Central memory CD8-positive, alpha-beta T cell (primary cell): ENCODE measurements at regions not wholly inside any gene's neighbourhood (a gene's known extent, or its start where the extent isn't known, plus 50 kb on each side); places are given as distances from the start of the nearest gene placed in this dataset.

ENCODE experiments used
- ATAC-seq: fragments of 150-1000 bp; cut with Tn5 transposase; replicated peaks from 2 replicates; pipeline ENCODE4 v1.10.0; 2022; ENCODE audit warnings: mild to moderate bottlenecking, moderate FRiP score, moderate number of reproducible peaks; ENCODE audit not compliant: poor library complexity, severe bottlenecking; ENCODE audit errors: extremely low read depth
- DNase-seq, 2 donors: peaks; one replicate each; pipeline ENCODE4 v3.0.0; 2021; ENCODE audit warnings: low spot score in 2 of 2
- H3K27ac Mint-ChIP-seq: one replicate; pipeline ENCODE4 v1.8.0; 2022; ENCODE audit warnings: low read depth, mild to moderate bottlenecking, moderate library complexity, mixed read lengths
- H3K27me3 Mint-ChIP-seq: one replicate; pipeline ENCODE4 v1.8.0; 2022; ENCODE audit warnings: mixed read lengths
- H3K36me3 Mint-ChIP-seq: one replicate; pipeline ENCODE4 v1.8.0; 2022; ENCODE audit warnings: mild to moderate bottlenecking, moderate library complexity, mixed read lengths; ENCODE audit not compliant: insufficient read depth
- H3K4me1 Mint-ChIP-seq: one replicate; pipeline ENCODE4 v1.8.0; 2022; ENCODE audit warnings: mixed read lengths
- H3K4me3 Mint-ChIP-seq: one replicate; pipeline ENCODE4 v1.8.0; 2022; ENCODE audit warnings: mild to moderate bottlenecking, moderate library complexity, mixed read lengths
- H3K9me3 Mint-ChIP-seq: one replicate; pipeline ENCODE4 v1.8.0; 2022; ENCODE audit warnings: mixed read lengths

GRCh38 chr3:124210899-124211298 is 219.0 kb upstream of the ROPN1 start:
- ATAC-seq (no peak), DNase-seq (no peak)
- peaks cover 25% of the 10 kb centered on the region for H3K27me3 Mint-ChIP-seq
- no peaks in the 10 kb centered on the region for H3K9me3 Mint-ChIP-seq
- H3K4me3 Mint-ChIP-seq = no peak overlapping the region
- H3K36me3 Mint-ChIP-seq = no peaks in the 10 kb centered on the region
- no peaks in the 10 kb centered on the region for H3K4me1 Mint-ChIP-seq
- no peak overlapping the region for H3K27ac Mint-ChIP-seq

DNA sequence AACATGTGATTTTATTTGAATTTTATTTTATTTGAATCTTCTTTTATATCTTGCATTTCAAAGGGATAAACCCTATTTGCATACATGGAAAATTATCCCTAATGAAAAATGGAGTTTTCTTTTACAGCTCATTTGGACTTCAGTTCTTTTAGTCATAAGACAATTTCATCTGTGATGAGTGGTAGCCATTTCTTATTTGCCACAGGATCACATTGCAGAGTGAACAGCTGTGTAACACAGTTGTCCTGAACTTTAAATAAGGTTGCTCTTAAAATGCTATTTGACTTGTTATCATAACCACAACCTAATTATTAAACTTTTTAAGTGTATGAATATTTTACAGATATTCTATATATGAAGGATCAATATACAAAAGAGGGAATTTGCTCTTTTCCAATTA is 221.7 kb upstream of the ROPN1 start:
- DNase-seq (no peak), ATAC-seq (no peak)
- Mint-ChIP-seq H3K27ac (no peak overlapping the region), H3K4me1 (no peaks in the 10 kb centered on the region), H3K9me3 (peaks cover 6% of the 10 kb centered on the region), H3K27me3 (no peaks in the 10 kb centered on the region), H3K4me3 (no peak overlapping the region), H3K36me3 (no peaks in the 10 kb centered on the region)

DNA sequence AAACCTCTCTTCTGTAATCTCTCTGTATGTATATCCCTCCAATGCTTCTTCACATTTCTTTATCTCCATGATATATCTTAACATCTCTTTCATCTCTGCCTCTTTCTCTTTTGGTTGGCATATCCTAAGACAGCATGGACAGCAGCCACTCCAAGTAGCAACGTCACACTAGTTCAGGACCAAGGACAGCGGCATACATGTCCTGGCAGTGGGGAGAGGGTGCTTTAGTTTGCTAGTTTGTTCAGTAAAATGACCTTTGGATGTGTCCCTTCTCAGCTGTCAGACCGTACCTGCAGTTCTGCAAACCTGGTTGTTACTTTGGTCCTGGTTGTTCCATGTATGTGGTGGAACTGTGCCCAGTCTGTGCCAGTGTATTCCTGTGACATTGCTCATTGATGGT is 225.6 kb upstream of the ROPN1 start:
- H3K27ac Mint-ChIP-seq = no peak overlapping the region

GRCh38 chr3:124221422-124221821 is 229.5 kb upstream of the ROPN1 start:
- H3K27ac Mint-ChIP-seq = no peak overlapping the region
- no peak for ATAC-seq
- H3K27me3 Mint-ChIP-seq = peaks cover 35% of the 10 kb centered on the region
- H3K4me1 Mint-ChIP-seq = no peaks in the 10 kb centered on the region
- no peak overlapping the region for H3K4me3 Mint-ChIP-seq
- no peak for DNase-seq
- H3K36me3 Mint-ChIP-seq = no peaks in the 10 kb centered on the region
- H3K9me3 Mint-ChIP-seq = peaks cover 16% of the 10 kb centered on the region

More for the DNA sequence above, 225.6 kb upstream of the ROPN1 start:
- peaks cover 21% of the 10 kb centered on the region for H3K27me3 Mint-ChIP-seq
- H3K36me3 Mint-ChIP-seq = no peaks in the 10 kb centered on the region
- DNase-seq (no peak), ATAC-seq (no peak)
- peaks cover 16% of the 10 kb centered on the region for H3K9me3 Mint-ChIP-seq
- no peaks in the 10 kb centered on the region for H3K4me1 Mint-ChIP-seq
- no peak overlapping the region for H3K4me3 Mint-ChIP-seq

DNA sequence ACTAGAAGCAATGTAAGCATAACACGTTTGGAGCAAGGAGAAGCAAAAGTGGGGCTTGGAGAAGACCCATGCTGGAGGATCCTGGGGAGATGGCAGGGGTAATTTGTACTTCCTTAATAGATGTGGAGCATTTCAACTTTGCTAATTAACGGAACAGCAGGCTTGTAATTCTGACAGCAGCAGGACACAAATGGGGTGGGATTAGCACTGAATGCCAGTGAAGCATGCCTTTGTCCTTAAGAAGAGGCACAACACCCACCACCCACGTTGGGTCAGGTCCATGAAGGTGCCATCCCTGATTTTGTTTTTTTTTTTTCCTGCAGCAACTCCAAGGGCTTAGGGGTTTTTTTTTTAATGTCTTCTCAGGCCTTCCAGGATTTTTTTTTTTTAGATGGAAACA is 231.9 kb upstream of the ROPN1 start:
- peaks cover 47% of the 10 kb centered on the region for H3K27me3 Mint-ChIP-seq
- H3K4me3 Mint-ChIP-seq = no peak overlapping the region
- H3K9me3 Mint-ChIP-seq = peaks cover 10% of the 10 kb centered on the region
- no peak overlapping the region for H3K27ac Mint-ChIP-seq
- no peaks in the 10 kb centered on the region for H3K36me3 Mint-ChIP-seq
- no peaks in the 10 kb centered on the region for H3K4me1 Mint-ChIP-seq
- ATAC-seq (no peak), DNase-seq (no peak)

DNA sequence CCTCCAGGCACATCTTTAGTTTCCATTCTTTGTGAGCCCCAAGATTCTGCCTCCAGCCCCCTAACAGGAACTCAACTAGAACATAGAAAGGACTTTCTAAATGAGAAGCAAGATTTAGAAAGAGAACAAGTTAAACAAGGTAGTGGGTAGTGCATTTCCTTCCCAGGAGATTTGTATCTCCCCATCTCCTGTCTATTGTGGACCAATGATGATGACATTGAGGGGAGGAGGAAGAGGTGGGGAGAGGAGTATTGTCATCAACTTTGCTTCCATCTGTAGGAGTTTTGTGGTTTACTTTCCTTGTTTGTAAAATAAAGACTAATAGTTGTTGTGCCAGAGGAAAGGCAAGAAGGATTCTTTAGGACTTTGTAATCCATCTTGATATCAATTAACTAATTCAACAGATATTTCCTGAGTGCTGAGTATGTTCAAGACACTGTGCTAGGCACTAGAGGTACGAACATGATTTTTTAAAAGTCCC is 235.3 kb upstream of the ROPN1 start:
- Mint-ChIP-seq H3K27ac (no peak overlapping the region), H3K4me1 (no peaks in the 10 kb centered on the region), H3K9me3 (peaks cover 3% of the 10 kb centered on the region), H3K36me3 (no peaks in the 10 kb centered on the region), H3K4me3 (no peak overlapping the region), H3K27me3 (peaks cover 62% of the 10 kb centered on the region)
- ATAC-seq (no peak), DNase-seq (no peak)

DNA sequence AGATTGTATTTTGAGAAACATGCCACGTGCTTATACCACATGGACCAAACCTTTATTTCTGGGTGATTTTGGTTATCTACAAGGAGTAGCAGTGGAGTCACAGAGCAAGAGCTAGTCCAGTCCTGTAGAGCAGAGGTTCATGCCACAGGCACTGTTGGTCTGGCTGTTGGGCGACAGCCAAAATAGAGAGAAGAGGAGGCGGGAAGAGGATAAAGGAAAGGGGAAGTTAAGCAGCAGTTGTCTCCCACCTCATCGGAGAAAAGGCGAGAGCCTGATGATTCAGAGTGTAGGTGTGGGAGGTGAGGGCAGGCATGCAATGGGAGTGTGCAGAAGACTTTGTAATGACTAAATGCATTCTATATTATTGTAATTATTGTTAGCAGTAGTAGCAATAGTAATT is 237.5 kb upstream of the ROPN1 start:
- no peaks in the 10 kb centered on the region for H3K9me3 Mint-ChIP-seq
- no peaks in the 10 kb centered on the region for H3K36me3 Mint-ChIP-seq
- ATAC-seq (no peak), DNase-seq (no peak)
- H3K27me3 Mint-ChIP-seq = peaks cover 57% of the 10 kb centered on the region
- no peak overlapping the region for H3K4me3 Mint-ChIP-seq
- H3K4me1 Mint-ChIP-seq = no peaks in the 10 kb centered on the region
- no peak overlapping the region for H3K27ac Mint-ChIP-seq

GRCh38 chr3:124229836-124230235 is 237.9 kb upstream of the ROPN1 start:
- Mint-ChIP-seq H3K36me3 (no peaks in the 10 kb centered on the region), H3K4me3 (no peak overlapping the region), H3K9me3 (no peaks in the 10 kb centered on the region), H3K27me3 (peaks cover 61% of the 10 kb centered on the region), H3K27ac (no peak overlapping the region), H3K4me1 (no peaks in the 10 kb centered on the region)
- ATAC-seq (no peak), DNase-seq (no peak)

DNA sequence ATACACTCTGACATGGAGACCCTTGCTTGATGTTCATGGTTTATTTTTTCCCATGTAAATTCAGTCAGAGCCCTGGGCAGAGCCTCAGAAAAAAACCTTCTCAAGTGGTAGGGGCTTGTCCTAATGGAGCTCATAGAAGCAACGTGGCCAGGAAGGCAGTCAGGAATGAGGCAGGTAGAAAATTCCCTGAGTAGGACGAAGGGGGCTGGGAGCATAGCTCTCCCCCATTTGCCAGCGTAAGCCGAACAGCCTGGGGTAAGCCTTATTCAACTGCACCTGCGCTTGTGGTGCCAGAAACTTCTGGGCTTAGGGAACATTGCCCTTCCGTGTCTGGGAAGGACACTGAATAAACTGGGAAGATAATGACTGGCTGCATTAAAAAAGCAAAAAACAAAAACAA is 238.5 kb upstream of the ROPN1 start:
- Mint-ChIP-seq H3K9me3 (no peaks in the 10 kb centered on the region), H3K27ac (no peak overlapping the region), H3K27me3 (peaks cover 67% of the 10 kb centered on the region), H3K36me3 (no peaks in the 10 kb centered on the region), H3K4me1 (no peaks in the 10 kb centered on the region), H3K4me3 (no peak overlapping the region)
- ATAC-seq (no peak), DNase-seq (no peak)

DNA sequence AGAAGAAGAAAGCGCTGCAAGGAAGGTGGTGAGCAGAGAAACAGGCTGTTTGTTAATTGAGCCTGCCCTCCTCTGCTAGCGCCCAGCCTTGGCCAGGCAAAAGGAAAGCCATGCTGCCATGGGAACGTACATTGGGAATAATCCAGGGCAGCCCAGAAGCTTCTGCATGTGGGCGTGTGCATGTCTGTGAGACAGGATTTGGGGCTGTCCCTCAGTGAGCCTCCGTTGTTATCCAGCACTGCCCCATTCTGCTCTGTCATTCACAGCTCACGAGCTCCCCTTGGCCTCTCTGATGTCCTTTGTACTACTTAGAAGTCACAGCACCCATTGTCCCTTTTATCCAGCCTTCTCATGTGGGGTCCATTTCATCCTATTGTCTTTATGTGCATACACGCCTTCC is 239.1 kb upstream of the ROPN1 start:
- peaks cover 73% of the 10 kb centered on the region for H3K27me3 Mint-ChIP-seq
- H3K4me1 Mint-ChIP-seq = no peaks in the 10 kb centered on the region
- DNase-seq (no peak), ATAC-seq (no peak)
- no peaks in the 10 kb centered on the region for H3K36me3 Mint-ChIP-seq
- no peak overlapping the region for H3K27ac Mint-ChIP-seq
- no peaks in the 10 kb centered on the region for H3K9me3 Mint-ChIP-seq
- no peak overlapping the region for H3K4me3 Mint-ChIP-seq

GRCh38 chr3:124234852-124235252 is 242.9 kb upstream of the ROPN1 start:
- ATAC-seq (no peak), DNase-seq (no peak)
- Mint-ChIP-seq H3K27ac (no peak overlapping the region), H3K9me3 (no peaks in the 10 kb centered on the region), H3K4me3 (no peak overlapping the region), H3K27me3 (peaks cover 60% of the 10 kb centered on the region), H3K36me3 (no peaks in the 10 kb centered on the region), H3K4me1 (no peaks in the 10 kb centered on the region)

- Mint-ChIP-seq H3K4me1 (no peaks in the 10 kb centered on the region), H3K36me3 (no peaks in the 10 kb centered on the region)
Measured at GRCh38 chr3:124235446-124235845, 243.5 kb upstream of the ROPN1 start.

GRCh38 chr3:124243177-124243859 is 251.4 kb upstream of the ROPN1 start:
- ATAC-seq (no peak), DNase-seq (no peak)
- Mint-ChIP-seq H3K4me3 (no peak overlapping the region), H3K9me3 (no peaks in the 10 kb centered on the region), H3K4me1 (no peaks in the 10 kb centered on the region), H3K36me3 (no peaks in the 10 kb centered on the region), H3K27me3 (peaks cover 10% of the 10 kb centered on the region), H3K27ac (no peak overlapping the region)

More at GRCh38 chr3:124235446-124235845, 243.5 kb upstream of the ROPN1 start:
- Mint-ChIP-seq H3K27ac (no peak overlapping the region), H3K27me3 (peaks cover 54% of the 10 kb centered on the region), H3K4me3 (no peak overlapping the region), H3K9me3 (no peaks in the 10 kb centered on the region)
- DNase-seq = no peak
- no peak for ATAC-seq
